ENCODE measurements at regions not wholly inside any gene's neighbourhood (a gene's known extent, or its start where the extent isn't known, plus 50 kb on each side); places are given as distances from the start of the nearest gene placed in this dataset.

DNA sequence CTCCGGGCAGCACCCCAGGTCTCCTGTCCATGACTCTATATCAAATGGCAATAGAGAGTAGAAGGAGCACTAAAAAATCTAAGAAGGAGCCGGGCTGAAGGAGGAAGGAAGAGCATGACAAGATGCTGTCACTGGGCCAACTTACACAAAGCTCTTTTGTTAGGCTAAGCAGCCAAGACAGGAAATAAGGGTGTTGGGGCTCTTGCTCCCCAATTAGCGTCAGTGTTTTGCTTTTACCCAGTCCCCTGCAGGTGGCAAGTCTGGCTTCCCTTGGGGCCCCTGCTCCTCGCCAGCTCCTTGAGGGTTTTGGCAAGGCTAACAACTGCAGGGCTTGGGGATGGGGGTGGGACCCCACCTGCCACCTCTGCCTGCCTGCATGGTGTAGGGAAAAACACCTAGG, 120.5 kb downstream of the CCT6B start:
- Histone ChIP-seq H3K4me1 (ENCODE audit: low read depth, poor library complexity, severe bottlenecking) (no peaks in the 10 kb centered on the region), H4K20me1 (ENCODE audit: insufficient read depth) (no peaks in the 10 kb centered on the region), H3K27me3 (ENCODE audit: insufficient read depth, low read depth) (no peaks in the 10 kb centered on the region), H3K79me2 (ENCODE audit: insufficient read depth, low read depth) (no peaks in the 10 kb centered on the region), H3K36me3 (ENCODE audit: insufficient read depth) (no peaks in the 10 kb centered on the region), H3K27ac (no peak overlapping the region), H3K9ac (no peak overlapping the region), H3K4me2 (no peak overlapping the region), H3K4me3 (IDR thresholded peaks at IDR 0.05; ENCODE audit: insufficient read depth, low read depth, low read length) (no peak overlapping the region), H2AFZ (ENCODE audit: low read depth) (no peak overlapping the region)
- TF ChIP-seq, protein P1, sequence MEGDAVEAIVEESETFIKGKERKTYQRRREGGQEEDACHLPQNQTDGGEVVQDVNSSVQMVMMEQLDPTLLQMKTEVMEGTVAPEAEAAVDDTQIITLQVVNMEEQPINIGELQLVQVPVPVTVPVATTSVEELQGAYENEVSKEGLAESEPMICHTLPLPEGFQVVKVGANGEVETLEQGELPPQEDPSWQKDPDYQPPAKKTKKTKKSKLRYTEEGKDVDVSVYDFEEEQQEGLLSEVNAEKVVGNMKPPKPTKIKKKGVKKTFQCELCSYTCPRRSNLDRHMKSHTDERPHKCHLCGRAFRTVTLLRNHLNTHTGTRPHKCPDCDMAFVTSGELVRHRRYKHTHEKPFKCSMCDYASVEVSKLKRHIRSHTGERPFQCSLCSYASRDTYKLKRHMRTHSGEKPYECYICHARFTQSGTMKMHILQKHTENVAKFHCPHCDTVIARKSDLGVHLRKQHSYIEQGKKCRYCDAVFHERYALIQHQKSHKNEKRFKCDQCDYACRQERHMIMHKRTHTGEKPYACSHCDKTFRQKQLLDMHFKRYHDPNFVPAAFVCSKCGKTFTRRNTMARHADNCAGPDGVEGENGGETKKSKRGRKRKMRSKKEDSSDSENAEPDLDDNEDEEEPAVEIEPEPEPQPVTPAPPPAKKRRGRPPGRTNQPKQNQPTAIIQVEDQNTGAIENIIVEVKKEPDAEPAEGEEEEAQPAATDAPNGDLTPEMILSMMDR (conservative IDR thresholded peaks at IDR 0.05; ENCODE audit: low read depth, low read length), result no peak

DNA sequence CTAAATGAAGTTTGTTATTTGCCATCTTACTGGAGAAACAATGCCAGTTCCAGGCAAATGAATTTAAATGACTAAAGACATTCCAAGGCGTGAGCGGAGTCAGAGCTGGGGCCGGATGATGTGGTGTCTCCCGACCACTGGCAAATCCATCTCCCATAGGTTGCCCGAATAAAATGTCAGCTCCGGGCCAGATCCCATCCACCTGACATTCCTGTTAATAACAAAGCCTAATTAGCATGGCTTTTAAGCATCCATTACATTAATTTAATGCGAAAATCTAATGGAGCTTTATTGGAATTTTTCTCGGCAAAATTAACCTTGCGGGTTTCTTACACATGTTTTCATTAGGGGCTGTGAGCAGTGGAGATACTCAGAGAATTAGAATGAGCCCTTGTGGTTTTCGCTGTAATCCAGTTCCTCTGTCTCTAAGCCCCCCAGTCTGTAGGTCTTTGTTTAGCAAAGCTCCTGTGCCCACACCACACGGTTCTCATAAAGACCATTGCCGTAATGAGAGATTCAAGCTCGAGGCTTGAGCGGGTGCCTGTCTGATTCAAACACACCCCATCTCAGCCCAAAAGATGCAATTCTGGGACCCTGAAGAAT, 123.3 kb downstream of the CCT6B start:
- H4K20me1 ChIP-seq (ENCODE audit: insufficient read depth), result no peaks in the 10 kb centered on the region
- H3K27me3 ChIP-seq (ENCODE audit: insufficient read depth, low read depth), result no peaks in the 10 kb centered on the region
- H3K36me3 ChIP-seq (ENCODE audit: insufficient read depth), result no peaks in the 10 kb centered on the region
- no peak overlapping the region for H3K4me2 ChIP-seq
- TF ChIP-seq, protein P1 (conservative IDR thresholded peaks at IDR 0.05; ENCODE audit: low read depth, low read length), result no peak
- no peak overlapping the region for H3K27ac ChIP-seq
- no peaks in the 10 kb centered on the region for H3K4me1 ChIP-seq (ENCODE audit: low read depth, poor library complexity, severe bottlenecking)
- no peaks in the 10 kb centered on the region for H3K79me2 ChIP-seq (ENCODE audit: insufficient read depth, low read depth)
- H3K4me3 ChIP-seq (IDR thresholded peaks at IDR 0.05; ENCODE audit: insufficient read depth, low read depth, low read length), result no peak overlapping the region
- no peak overlapping the region for H2AFZ ChIP-seq (ENCODE audit: low read depth)
- H3K9ac ChIP-seq, result no peak overlapping the region

DNA sequence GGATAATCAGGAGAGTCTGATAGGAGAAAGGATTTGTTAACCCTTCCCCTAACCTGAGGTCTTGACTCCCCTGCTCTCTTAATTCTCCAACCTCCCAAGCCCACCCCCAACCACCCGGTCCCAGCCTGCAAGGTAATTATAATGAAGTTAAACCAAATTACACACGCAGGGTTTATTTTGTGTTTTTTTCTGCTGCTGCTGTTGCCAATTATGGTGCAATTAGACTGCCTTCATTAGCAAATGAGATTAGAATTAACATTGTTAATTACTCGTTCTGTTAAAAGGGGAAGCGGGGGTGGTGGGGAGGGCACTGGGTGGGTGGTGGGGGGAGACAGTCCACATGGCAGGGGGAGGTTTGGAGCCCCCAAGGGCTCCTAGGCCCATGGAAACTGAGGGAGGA, 128.9 kb downstream of the CCT6B start:
- Histone ChIP-seq H3K27me3 (ENCODE audit: insufficient read depth, low read depth) (no peaks in the 10 kb centered on the region), H4K20me1 (ENCODE audit: insufficient read depth) (no peaks in the 10 kb centered on the region), H3K4me3 (IDR thresholded peaks at IDR 0.05; ENCODE audit: insufficient read depth, low read depth, low read length) (no peak overlapping the region), H3K36me3 (ENCODE audit: insufficient read depth) (no peaks in the 10 kb centered on the region), H3K79me2 (ENCODE audit: insufficient read depth, low read depth) (no peaks in the 10 kb centered on the region), H2AFZ (ENCODE audit: low read depth) (no peak overlapping the region), H3K27ac (no peak overlapping the region), H3K4me2 (no peak overlapping the region), H3K9ac (no peak overlapping the region), H3K4me1 (ENCODE audit: low read depth, poor library complexity, severe bottlenecking) (no peaks in the 10 kb centered on the region)
- TF ChIP-seq, protein P1 (conservative IDR thresholded peaks at IDR 0.05; ENCODE audit: low read depth, low read length), result no peak

DNA sequence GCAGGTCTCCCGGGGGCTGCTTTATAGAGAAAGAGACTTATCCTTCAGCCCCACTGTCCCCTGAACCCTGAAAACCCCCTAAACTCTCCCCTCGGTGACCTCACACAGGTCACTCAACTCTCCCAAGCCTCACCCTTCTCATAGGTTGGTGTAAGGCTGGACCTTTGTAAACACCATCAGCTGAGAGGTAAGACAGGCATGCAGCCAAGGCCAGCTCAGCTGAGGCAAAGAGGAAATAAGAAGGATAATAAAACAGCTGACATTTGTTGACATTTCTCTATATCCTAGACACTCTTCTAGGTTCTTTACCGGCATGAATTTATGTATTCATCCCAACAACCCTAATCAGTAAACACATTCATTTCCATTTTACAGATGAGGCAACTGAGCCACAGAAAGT, 134.3 kb downstream of the CCT6B start:
- Histone ChIP-seq H4K20me1 (ENCODE audit: insufficient read depth) (no peaks in the 10 kb centered on the region), H3K4me1 (ENCODE audit: low read depth, poor library complexity, severe bottlenecking) (no peaks in the 10 kb centered on the region), H3K36me3 (ENCODE audit: insufficient read depth) (no peaks in the 10 kb centered on the region), H2AFZ (ENCODE audit: low read depth) (no peak overlapping the region), H3K79me2 (ENCODE audit: insufficient read depth, low read depth) (no peaks in the 10 kb centered on the region), H3K4me3 (IDR thresholded peaks at IDR 0.05; ENCODE audit: insufficient read depth, low read depth, low read length) (no peak overlapping the region), H3K27me3 (ENCODE audit: insufficient read depth, low read depth) (no peaks in the 10 kb centered on the region), H3K27ac (no peak overlapping the region), H3K9ac (no peak overlapping the region), H3K4me2 (no peak overlapping the region)
- TF ChIP-seq, protein P1 (conservative IDR thresholded peaks at IDR 0.05; ENCODE audit: low read depth, low read length), result no peak

Measured in KMS-11 (cell line).